SIG-M5 treated with dmso at 0.1 percent for 504 hours (cell line): ENCODE measurements at regions not wholly inside any gene's neighbourhood (a gene's known extent, or its start where the extent isn't known, plus 50 kb on each side); places are given as distances from the start of the nearest gene placed in this dataset.
"Not testable (repeated sequence)": the region's sequence is repeated elsewhere in the genome, so short reads cannot be mapped to it uniquely, and the experiment has no call there.

Source experiments
- DNase-seq: peaks from one replicate; lab custom pipeline; 2025; ENCODE audit not compliant: unreplicated experiment; lab: John Stamatoyannopoulos, UW

DNA sequence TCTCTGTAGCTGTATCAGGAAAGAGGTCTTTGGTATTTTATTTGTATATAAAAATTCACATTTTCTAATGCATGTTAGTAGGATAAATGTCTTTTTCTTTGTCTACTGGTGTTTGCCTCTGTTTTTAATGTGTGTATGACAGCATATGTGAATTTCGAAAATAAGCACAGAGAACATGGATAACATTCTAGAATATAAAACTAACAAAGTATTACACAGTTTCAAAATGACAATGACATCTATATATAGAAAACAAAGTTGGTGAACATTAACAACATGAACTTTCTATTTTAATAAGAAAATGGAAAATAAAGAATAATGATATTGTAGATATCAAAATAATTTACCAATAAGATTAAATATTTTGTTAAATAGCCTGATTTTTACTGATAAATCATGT, 608.0 kb downstream of the COL12A1 start:
- no peak for DNase-seq

DNA sequence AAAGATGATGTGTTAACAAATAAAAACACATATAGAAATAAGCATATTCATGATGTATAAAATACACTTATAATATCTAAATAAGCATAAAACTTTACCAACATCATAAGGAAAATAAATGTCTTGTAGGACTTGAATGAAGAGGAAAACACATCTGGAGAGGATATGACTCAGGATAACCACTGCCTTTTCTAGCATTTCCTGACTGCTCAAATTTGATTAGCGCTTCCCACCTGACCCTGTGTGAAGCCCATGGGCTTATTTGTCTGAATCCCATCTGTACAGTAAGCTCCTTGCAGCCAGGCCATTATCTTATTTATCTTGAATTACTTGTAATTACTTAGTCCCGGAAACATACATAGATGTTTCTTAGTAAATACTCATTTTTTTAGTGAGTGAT, 608.6 kb downstream of the COL12A1 start:
- no peak for DNase-seq

DNA sequence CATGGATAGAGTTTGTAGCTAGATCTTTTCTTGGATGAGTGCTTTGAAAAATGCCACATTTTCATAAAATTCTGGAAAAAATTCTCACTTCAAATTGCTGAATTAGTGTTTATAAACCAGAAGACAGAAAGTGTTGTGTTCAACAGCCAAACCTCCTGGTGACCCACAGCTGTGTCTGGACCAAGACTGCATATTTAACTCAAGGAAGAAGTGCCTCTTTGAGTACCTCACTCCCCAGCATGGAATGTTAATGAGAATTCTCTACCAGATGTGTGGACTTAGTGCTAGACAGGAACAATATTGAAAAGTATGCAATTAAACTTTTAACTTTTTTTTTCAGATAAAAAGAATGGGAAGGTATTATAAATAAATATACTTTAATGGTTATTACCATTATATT, 609.3 kb downstream of the COL12A1 start:
- DNase-seq: no peak

DNA sequence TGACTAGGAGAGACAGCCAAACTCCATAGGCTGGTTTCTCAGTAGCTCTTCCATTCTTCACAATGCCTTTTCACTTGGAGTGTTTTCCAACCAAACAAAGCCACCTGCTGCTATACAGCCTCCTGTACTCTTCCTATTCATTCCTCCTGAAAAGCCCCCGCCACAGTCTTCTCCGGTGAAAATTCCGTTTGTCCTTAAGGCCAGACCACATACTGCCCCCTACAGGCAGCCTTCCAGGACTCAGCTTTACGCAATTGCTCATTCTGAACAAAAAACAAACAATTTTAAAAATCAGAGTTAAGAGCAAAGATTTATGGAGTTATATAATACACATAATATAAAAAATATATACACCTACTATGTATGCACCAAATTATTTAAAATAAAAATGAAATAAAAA, 611.5 kb downstream of the COL12A1 start:
- DNase-seq: not testable (repeated sequence)

DNA sequence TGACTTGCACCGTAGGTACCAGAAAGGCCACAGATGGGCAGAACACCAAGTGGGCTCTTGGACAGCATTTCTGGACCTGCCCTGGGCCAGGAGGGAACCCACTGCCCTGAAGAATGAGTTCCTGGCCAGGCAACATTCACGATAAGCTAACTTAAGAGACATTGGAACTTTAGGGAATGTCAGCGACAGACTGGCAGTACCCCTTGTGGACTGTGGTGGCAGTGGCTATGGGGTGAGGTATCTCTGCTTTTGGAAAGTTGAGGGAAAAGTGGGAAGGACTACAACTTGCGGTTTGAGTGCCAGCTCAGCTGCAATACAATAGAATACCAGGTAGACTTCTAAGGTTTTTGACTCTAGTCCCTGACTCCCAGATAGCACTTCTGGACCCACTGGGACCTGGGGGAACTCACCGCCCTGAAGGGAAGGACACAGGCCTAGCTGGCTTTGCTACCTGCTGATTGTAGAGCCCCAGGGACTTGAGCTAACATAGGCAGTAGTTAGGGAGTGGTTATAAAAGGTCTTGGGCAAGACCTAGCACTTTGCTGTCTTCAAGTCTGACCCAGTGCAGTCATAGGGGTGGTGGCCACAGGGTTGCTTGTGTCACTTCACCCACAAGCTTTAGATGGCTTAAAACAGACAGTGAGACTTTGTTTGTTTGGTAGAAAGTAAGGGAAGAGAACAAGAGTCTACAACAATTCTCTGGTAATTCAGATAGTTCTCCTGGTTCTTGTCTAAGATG, 617.6 kb downstream of the COL12A1 start:
- no peak for DNase-seq

DNA sequence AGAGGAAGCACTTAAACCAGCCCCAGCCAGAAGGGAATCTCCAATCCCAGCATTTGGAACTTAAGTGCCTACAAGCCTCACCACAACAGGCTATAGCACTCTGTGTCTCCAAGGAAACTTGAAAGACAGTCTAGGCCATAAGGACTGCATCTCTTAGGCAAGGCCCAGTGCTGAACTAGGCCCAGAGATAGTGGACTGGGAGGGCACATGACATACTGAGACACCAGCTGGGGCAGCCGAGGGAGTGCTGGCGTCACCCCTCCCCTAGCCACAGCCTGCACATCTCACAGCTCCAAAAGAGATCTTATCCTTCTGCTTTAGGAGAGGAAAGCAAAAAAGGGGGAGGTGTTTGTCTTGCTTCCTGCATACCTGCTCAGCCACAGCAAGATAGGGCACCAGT, 618.5 kb downstream of the COL12A1 start:
- no peak for DNase-seq

DNA sequence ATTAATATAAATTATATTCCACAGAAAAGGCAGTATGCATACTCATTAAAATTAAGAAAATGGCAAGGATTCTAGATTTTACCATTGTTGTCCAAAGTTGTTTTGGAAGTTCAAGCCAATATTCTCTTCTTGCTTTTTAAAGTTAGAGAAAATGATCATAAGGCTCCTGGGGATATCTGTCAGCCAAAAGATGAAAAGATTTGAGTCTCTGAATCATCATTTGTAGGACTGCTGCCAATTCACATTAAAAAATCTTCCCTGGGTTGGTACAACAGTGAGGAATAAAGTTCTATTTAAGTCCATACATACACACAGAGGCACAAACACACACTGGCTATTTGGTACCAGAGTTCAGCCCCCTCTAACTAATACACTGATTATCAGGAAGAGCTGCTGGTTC, 620.1 kb downstream of the COL12A1 start:
- DNase-seq: no peak

DNA sequence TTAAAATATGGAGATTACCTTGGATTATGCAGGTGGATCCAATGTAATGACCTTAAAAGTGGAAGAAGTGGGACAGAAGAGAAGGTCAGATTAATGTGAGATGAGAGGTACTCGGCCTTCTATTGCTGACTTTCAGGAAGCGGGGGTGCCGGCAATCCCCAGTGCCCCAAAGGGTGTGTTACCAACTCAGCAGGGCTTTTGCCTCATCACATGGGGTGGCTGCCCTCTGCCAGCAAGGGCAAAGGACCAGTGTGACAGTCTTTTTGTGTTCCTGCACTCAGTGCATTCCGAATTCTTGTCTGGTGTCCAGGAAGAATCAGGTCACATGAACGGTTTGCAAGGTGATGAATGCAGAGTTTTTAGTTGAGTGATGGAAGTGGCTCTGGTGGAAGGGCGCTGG, 624.2 kb downstream of the COL12A1 start:
- DNase-seq: no peak

DNA sequence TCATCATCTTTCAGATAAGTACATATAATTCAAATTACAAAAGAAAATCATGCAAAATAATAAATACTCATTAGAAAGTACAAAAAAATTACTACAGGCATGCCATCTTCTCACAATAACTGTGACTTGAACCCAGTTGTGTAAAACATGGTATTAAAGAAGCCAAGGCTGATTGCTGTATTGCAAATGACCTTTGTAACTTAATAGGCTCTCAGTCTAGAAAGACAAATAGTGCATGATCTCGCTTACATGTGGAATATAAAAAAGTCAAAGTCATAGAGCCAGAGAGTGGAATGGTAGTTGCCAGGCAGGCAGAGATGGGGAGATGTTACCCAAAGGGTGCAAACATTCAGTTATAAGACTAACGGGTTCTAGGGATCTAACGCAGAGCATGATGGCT, 626.1 kb downstream of the COL12A1 start:
- no peak for DNase-seq

DNA sequence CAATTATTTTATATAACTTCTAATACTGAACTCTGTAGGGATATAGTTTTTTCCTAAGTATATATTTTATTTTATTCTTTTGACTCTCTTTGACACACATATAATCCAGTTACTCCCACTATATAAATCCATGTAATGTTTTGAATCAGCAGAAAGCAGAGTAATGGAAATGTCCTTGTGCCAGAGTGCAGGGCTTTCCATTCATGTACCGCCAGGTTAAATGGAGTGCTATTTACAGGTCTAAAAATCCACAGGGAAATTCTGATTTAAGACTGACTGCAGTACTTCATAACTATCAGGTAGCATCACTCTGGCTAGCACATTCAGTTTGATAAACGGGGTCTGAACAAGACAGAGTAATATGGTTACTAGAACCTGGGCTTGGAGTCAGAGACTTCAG, 626.8 kb downstream of the COL12A1 start:
- DNase-seq: no peak

DNA sequence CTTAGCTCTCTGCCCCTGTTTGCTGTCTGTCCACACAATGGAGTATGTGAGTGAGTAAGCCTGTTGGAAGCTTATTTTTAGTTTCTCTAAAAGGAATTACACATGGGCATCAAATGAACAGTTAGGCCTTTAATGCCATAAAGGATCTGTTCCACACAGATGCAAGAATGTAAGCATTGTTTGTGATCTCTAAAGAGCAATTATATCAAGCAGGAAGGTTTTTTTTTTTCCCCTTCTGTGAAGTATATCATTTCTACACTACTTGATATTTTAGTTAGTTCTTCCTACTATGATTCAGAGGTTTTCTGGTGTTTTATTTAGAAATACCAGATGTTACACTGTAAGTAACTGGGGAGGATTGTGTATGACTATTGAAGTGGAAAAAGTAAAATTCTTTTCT, 627.5 kb downstream of the COL12A1 start:
- DNase-seq: no peak

DNA sequence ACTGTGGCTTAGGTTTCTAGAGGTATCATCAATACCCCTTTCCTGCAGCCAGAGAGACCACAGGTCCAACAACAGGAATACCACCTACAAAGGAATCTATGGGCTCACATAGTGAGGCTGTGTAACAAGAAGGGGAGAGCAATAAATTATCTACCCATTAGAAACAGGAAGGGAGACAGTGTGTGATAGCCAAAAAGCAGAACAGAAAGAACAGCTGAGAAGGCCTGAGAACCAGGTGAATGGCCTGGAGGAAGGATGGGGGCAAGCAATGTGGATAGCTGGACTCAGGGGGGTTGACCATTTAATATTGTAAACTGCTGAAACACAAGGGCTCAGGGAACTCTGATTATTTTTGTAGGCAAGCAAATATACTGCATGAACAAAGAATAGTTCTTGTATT, 628.2 kb downstream of the COL12A1 start:
- DNase-seq: no peak

DNA sequence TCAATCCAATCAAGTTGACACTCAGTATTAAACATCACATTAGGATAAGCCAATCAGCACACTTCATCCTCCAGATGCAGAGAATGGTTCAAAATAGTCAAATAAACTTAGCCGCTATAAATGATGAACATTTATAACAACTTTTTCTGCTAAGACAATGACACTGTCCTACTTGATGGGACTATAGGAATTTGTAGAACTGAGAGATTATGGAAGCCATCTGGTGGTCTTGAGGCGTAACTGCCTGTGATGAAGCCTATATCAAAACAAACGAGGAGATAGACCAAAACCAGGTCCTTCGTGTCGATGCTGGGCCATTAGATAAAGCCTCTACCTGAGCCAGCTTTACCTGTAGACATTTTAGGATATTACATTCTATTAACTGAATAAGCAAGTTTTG, 631.1 kb downstream of the COL12A1 start:
- DNase-seq: peak; percentile 45

DNA sequence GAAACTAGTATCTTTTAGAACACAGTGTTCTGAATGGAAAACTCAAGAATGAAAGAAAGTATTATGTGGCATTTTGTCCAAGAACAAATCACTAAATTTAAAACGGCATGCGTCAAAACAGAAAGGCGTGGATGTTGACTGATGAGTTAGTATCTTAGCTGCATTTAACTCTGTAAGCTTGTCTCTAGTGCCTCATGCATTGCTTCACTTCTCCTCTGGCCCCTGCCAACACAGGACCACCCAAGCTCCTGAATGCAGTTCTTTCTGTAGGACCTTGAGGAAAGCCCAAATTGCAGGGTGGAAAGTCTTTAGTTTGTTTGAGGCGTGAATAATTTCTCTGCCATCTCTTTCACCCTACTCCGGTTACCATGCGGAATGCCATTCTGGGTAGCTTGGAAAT, 632.2 kb downstream of the COL12A1 start:
- DNase-seq: no peak

DNA sequence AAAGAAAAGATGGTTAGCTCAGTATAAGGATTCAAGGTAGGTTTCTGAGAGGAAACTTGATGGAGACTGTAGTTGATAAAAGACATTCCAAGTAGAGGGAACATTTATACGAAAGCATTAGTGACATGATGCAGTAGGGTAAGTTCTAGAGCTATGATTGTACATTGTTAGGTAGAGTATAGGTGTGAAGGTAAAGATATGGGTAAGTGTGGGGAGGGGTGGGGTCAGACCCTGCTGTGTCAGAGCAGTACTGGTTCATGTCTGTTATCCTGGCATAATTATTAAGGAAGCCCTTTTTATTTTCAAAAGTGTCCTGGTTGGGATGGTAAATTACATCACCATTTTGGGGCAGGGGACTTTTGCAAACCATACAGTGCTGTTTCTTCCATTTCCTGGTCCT, 635.8 kb downstream of the COL12A1 start:
- no peak for DNase-seq

DNA sequence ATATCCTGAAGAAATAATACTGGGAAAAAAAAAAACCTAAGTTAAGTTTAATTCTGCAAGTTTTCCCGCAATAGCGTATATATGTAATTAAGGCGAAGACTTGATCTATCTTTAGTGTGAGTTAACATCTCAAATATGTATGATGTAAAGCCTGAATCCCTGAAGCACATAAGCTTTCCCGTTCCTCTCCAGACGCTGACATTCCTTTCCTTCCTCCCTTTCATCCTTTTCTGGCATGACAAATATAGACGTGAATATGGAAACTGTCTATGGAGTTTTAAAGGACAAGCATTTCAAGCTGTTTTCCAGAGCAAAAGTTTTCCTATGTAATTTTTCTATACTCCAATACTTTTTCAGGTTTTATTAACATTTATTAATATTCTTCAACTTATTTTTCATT, 637.0 kb downstream of the COL12A1 start:
- no peak for DNase-seq

DNA sequence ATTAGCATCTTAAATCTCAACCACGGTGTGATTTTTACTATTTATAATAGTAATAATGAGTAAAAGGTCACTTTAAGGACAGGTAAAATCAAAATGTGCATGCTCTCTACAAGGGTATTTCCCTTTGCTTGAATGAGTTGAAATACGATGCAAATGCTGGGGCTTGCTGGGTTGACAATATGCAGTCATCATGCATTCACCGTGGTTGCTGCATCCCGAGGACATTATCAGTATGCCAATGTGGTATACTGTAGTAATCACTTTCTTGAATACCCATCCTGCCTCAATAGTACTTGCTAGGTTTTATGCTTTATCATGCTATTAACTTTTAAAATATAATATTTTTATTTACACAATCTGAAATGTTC, 637.9 kb downstream of the COL12A1 start:
- DNase-seq: not testable (repeated sequence)

DNA sequence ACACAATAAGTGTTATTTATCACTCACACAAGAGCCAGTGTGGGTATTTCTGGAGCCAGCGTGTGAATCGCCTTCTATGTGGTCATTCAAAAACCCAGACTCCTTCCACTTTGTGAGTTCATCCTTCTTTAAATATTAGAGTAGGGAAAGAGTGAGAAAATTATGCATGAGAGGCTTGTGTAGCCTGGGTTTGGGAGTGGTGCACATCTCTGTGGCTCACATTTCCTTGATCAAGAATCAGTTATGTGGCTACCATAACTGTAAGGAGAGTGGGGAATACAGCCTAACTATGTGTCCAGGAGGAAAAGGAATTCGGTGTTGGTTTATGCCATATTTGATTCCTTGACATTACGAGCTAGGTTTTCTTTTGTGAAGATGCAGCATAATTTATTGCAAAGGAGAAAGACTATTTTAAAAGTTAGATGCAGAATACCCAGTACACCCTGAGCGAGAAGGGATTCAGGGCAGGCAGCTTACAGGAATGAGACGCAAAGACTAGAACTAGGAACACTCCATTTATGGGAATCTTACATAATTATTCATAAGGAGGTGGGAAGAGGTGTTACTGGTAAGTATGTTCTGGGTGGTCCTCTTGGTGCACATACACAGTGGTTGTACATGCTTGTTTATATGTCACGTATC, 638.5 kb downstream of the COL12A1 start:
- no peak for DNase-seq

DNA sequence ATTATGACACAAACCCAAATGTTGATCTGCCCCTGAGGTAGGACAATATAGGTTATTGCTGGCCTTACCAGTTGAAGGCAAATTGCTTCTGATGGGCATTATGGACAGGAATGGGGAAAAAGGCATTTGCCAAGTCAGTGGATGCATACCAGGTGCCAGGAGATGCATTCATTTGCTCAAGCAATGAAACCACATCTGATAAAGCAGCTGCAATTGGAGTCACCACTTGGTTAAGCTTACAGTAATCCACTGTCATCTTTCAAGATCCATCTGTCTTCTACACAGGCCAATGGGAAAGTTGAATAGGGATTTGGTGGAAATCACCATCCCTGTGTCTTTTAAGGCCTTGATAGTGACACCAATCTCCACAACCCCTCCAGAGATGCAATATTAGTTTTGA, 648.6 kb downstream of the COL12A1 start:
- DNase-seq: no peak

DNA sequence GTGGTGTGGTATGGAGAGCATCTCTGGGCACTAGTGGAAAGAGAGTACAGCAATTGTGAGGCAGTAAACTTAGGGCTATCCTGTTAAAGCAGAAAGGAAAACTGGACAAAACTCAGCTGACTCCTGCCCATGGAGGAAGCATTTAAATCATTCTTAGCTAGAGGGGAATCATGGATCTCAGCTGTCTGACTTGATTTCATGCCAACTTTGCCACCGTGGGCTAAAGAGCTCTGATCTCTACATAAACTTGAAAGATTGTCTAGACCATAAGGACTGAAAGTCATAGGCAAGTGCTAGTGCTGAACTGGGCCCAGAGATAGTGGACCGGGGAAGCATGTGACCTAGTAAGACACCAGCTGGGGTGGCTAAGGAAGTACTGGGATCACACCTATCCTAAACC, 651.8 kb downstream of the COL12A1 start:
- DNase-seq: no peak

DNA sequence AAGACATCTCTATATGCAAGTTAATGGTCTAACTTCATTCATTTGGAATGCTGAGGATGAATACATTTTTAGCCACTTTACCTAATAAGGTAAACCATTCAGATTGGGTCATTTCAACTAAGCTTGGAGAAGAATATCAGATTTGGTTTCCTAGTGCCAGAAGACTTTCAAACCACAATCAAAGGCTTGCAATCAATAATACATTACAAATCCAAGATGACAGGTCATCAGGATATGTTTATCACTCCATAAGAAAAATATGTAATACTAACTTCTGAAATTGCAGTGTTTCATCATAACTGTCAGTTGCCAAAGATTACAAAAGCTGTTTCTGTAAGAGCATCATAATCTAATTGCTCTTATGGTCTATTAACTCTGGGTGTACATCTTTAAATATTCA, 654.0 kb downstream of the COL12A1 start:
- DNase-seq: no peak

DNA sequence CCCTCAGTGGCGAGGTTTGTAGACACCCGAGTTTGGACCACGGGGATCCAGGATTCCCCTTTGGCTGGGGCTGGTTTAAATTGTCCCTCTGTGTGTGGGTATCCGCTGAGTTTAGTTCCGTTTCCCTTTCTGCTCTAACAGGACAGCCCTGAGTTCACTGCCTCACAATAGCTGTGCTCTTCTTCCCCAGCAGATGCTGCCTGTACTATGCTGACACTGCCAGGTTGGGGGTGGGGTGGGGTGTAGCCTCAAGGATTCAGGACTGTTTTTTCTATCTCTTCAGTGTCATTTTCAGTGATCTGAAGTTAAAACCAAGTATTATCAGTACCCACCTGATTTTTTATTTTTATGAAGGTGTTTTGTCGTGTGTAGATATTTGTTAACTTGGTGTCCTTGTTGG, 655.0 kb downstream of the COL12A1 start:
- DNase-seq: no peak

DNA sequence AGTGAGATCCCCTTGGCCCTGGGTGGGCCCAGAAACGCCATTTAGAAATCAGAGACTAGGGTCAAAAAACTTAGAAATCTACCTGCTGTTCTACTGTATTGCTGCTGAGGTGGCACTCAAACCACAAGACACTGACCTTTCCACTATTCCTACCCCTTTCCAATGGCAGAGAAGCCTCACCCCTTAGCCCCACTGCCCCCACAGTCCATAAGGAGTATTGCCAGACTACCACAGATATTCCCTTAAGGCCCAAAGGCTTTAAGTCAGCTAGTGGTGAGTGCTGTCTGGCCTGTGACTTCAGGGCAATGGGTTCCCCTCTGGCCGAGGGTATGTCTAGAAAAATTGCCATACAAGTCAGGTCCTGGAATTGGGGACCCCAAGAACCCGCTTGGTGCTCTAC, 656.1 kb downstream of the COL12A1 start:
- DNase-seq: no peak
